Gastroesophageal sphincter (tissue), 3 donors: ENCODE measurements at regions not wholly inside any gene's neighbourhood (a gene's known extent, or its start where the extent isn't known, plus 50 kb on each side); places are given as distances from the start of the nearest gene placed in this dataset.

Experiments
- CTCF ChIP-seq, 4 experiments: fragments of 200-600 bp in 2 of 4; fragments of 450-650 bp in 2 of 4; sonication (generic) in 1 of 4; IDR thresholded peaks; one replicate each; pipeline ENCODE4 v1.5.1; 2017 to 2019; ENCODE audit warnings: antibody characterized with exemption in 4 of 4, mild to moderate bottlenecking in 2 of 4, moderate library complexity in 2 of 4
- POLR2A ChIP-seq, 2 donors: fragments of 450-650 bp; IDR thresholded peaks; one replicate each; pipeline ENCODE4 v1.6.1; 2017; ENCODE audit warnings: antibody characterized with exemption in 2 of 2, mild to moderate bottlenecking in 2 of 2, moderate library complexity in 1 of 2
- POLR2AphosphoS5 ChIP-seq: sonication (generic); formaldehyde crosslinking; IDR thresholded peaks from one replicate; pipeline ENCODE4 v1.6.1; 2017; ENCODE audit warnings: antibody characterized with exemption

GRCh38 chr5:158121678-158122077 lies 262.7 kb upstream of the CLINT1 start:
- TF ChIP-seq CTCF (IDR thresholded peaks at IDR 0.05) (no peak), POLR2A (IDR thresholded peaks at IDR 0.05) (no peak), POLR2AphosphoS5 (no peak)
